ENCODE measurements at regions not wholly inside any gene's neighbourhood (a gene's known extent, or its start where the extent isn't known, plus 50 kb on each side); places are given as distances from the start of the nearest gene placed in this dataset.

GRCh38 chr4:180486342-180486741 lies 1756.9 kb upstream of the TENM3 start:
- TF ChIP-seq ZNF274 (IDR thresholded peaks at IDR 0.05; ENCODE audit: low read depth, low read length) (no peak), YY1 (IDR thresholded peaks at IDR 0.05; ENCODE audit: insufficient read depth, insufficient read length) (no peak)

Data from NT2/D1 (cell line).